Right renal cortex interstitium (tissue), 3 donors: ENCODE measurements at regions not wholly inside any gene's neighbourhood (a gene's known extent, or its start where the extent isn't known, plus 50 kb on each side); places are given as distances from the start of the nearest gene placed in this dataset.
A peak's percentile ranks its signal among the peaks of the same experiment; 100 is the strongest.

Source experiments
- DNase-seq, 3 donors: peaks; one replicate each; pipeline ENCODE4 v3.0.0-alpha.2; 2013; ENCODE audit warnings: low read depth in 3 of 3, low spot score in 2 of 3

DNA sequence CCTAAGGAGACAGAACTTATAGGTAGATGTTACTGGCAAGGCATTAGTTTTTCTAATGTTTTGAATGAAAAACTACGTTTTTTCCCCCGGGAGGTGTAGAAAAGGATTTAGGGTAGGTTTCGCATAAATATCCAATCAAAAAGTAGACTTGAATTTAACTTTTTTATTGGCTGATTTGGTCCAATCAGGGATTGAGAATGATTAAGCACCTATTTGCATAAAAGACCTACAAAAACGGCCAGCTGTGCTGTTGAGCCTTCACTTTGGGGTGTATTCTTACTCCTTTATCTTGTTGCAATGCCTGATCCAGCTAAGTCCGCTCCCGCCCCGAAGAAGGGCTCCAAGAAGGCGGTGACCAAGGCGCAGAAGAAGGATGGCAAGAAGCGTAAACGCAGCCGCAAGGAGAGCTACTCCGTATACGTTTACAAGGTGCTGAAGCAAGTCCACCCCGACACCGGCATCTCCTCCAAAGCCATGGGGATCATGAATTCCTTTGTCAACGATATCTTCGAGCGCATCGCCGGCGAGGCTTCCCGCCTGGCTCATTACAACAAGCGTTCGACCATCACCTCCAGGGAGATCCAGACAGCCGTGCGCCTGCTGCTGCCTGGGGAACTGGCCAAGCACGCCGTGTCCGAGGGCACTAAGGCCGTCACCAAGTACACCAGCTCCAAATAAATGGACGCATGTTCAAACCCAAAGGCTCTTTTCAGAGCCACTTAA, 113.5 kb upstream of the BTN3A2 start:
- DNase-seq, result peak in 2 of 3 donors; percentile 87 to 94

DNA sequence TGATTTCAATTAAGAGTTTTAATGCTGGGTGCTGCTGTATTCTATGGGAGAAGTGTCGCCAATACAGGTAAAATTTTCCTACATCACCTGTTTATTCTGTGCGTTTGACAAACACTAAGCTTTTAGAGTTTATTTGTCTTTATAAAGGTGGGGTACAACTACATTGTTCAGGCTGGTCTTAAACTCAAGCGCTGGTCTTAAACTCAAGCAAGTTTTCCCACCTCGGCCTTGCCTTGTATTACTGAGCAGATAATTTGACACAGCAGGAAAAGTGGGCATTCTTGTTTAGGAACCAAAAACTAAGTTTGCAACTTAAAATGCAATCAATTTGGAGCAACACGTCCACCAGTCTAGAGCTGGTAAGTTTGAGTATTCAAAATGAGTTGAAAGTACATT, 112.9 kb upstream of the BTN3A2 start:
- no peak for DNase-seq

DNA sequence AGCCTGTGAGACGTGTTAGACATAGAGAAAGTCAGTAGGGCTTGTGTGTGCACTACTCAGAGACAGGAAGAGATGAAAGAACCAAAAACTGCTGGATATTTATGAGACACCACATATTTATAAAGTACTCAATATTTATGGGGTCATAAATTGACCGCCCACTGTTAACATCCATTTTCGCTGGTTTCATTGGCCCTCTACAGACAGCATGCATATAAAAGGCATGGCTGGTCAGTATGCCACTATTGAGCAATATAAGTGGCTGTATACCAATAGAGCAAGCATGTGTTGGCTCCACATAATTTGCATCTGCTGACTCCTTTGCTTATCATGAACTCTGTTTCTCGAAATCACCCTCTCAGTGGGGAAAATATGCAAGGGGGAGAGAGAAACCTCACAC, 110.3 kb upstream of the BTN3A2 start:
- no peak for DNase-seq

DNA sequence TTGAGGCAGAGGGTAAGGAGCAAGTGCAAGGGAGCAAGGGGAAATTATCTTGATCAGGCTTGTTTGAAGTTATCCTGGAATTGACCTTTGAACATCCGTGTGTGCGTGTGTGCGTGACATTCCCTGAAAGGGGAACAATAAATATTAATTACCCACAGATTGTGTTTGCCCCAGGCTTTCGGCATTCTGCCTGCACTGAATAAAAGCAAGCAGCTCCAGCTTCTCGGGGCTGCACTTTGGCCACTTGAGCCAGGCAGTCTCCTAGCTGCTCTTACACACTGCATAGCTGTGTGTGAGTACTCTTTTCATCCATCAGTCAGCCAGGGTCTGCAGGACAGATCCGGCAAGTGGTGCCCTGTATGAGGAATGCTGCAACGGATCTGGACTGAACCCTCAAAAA, 107.7 kb upstream of the BTN3A2 start:
- DNase-seq, result no peak

GRCh38 chr6:26258212-26258977, 106.6 kb upstream of the BTN3A2 start:
- no peak for DNase-seq

DNA sequence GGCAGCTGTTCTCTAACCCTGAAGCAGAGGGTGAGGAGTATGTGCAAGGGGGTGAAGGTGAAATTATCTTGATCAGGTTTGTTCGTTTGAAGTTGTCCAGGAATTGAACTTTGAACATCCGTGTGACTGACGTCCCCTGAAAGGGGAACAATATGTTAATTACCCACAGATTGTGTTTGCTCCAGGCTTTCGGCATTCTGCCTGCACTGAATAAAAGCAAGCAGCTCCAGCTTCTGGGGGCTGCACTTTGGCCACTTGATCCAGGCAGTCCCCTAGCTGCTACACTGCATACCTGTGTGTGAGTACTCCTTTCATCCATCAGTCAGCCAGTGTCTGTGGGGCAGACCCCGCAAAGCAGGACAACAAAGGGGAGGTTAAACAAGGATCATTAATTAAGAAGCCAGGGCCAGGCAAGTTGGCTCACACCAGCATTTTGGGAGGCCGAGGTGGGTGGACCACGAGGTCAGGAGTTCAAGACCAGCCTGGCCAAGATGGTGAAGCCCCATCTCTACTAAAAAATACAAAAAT, 104.8 kb upstream of the BTN3A2 start:
- no peak for DNase-seq

DNA sequence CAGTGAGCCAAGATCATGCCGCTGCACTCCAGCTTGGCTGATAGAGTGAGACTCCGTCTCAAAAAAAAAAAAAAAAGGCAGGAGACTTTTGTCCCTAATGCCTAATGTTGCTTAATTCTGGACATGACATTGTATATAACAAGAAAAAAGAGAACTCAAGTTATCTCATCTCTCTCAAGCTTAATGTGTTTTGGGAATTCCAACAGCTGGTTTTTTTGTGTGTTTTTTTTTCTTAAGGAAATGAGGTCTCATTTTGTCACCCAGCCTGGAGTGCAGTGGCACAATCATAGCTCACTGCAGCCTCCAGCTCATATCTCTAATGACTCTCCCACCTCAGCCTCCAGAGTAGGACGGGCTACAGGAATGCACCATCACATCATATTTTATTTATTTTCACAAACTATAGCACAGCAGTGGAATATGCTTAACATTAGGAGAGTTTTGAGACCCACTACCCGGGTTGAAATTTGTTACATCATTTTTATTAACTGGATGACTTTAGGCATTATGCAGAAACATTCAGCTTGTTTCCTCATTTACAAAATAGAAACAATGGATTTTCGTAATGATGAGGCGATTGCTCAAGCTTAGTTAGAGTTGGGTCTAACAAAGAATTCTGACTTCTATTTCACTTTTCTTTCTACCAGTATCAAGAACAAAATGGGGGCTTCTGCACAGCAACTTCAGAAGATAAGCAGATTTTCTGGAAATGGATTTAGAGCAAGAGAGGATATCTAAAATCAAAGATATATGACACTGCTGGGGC, 104.1 kb upstream of the BTN3A2 start:
- DNase-seq, result no peak

- DNase-seq, result no peak
Measured at GRCh38 chr6:26264547-26264946, 100.5 kb upstream of the BTN3A2 start.

GRCh38 chr6:26267083-26267589, 97.9 kb upstream of the BTN3A2 start:
- no peak for DNase-seq

DNA sequence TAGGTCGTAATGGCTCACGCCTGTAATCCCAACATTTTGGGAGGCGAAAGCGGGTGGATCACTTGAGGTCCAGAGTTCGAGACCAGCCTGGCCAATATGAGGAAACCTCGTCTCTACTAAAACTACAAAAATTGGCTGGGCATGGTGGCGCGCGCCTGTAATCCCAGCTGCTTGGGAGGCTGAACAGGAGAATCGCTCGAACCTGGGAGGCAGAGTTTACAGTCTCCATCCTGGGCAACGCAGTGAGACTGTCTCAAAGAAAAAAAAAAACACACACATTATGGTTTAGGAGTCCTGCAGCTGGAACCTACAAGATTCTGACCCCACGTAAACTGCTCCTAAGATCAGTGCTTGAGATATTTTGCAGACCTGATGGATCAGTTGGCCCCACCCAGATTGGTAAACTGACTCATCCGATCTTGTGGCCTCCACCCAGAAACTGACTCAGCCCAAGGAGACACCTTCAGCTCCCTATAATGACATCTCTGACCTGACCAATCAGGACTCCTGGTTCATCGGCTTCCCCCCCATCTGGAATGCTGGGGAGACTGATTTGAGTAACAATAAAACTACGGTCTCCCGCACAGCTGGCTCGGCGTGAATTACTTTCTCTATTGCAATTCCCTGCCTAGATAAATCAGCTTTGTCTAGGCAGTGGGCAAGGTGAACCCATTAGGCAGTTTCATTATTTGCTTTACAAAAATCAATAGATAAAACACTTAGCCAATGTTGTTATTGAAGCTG, 96.2 kb upstream of the BTN3A2 start:
- no peak for DNase-seq

- no peak for DNase-seq
Measured at GRCh38 chr6:26269531-26270485, 95.2 kb upstream of the BTN3A2 start.

- no peak for DNase-seq
Measured at GRCh38 chr6:26270486-26270861, 94.5 kb upstream of the BTN3A2 start.

GRCh38 chr6:26270903-26271667, 93.9 kb upstream of the BTN3A2 start:
- peak in 1 of 3 donors; percentile 91 for DNase-seq

DNA sequence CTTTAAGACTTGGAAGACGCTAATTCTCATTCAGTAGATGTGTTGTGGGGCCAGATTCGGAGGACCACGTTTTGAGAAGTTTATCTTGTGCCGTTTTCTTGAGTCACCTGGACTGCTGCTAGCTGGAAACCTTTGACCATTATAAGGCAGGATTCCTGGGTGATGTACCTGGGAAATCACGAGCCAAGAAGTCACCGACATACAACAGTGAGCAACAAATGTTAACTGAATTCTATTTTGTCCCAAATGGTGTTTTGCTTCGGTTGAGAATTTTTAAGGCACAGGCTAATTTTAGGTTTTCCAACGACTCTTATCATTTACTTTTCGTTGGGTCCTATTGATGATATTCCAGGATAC, 93.4 kb upstream of the BTN3A2 start:
- no peak for DNase-seq

GRCh38 chr6:26272171-26272637, 92.8 kb upstream of the BTN3A2 start:
- no peak for DNase-seq

GRCh38 chr6:26273673-26274588, 91.1 kb upstream of the BTN3A2 start:
- DNase-seq, result no peak

DNA sequence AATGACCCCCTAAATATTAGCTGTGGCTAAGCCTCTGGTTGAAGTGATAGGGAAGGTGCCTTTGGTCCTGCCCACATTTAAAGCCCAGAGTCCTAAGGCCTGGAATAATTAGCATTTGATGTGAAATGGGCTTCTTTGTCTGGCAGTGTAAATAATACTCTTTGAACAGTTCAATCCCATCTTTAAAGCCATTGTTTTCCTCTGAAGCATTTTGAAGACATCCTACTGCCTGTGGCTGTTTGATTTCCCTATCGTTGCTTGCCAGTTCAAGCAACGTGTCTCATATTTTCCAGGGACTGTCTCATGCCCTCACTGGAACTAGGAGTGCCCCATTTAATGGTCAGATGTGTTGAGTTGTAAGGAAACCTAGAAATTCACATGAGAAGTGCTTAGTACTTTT, 89.3 kb upstream of the BTN3A2 start:
- no peak for DNase-seq
